HCT116 (cell line): ENCODE measurements at regions not wholly inside any gene's neighbourhood (a gene's known extent, or its start where the extent isn't known, plus 50 kb on each side); places are given as distances from the start of the nearest gene placed in this dataset.

Source experiments
- ATAC-seq: fragments of 200-7000 bp; cut with Tn5 transposase; 2 replicates; pipeline ENCODE4 v1.9.1; 2020; ENCODE audit warnings: mild to moderate bottlenecking, moderate library complexity
- BruUV-seq: library from RNA; stranded (reverse); fragments of 400-500 nt; replicated peaks from 2 replicates; lab custom pipeline; 2021; lab: Mats Ljungman, UMichigan
- CTCF ChIA-PET: fragments of 300-600 bp; sonication (Branson Sonifier 250); formaldehyde crosslinking; loops from one replicate; lab custom pipeline; 2021; ENCODE audit warnings: antibody characterized with exemption; lab: Charles Lee
- POLR2A ChIA-PET: fragments of 300-600, 350-600 bp; sonication (Branson Sonifier 250); formaldehyde crosslinking; loops from one replicate; lab custom pipeline; 2021; ENCODE audit warnings: antibody characterized with exemption; lab: Charles Lee
- RAD21 ChIA-PET, 2 experiments: fragments of 300-600 bp; sonication (Branson Sonifier 250); formaldehyde crosslinking; loops; one replicate each; lab custom pipeline; 2023; ENCODE audit warnings: low total read pairs in 2 of 2; ENCODE audit not compliant: uncharacterized antibody in 2 of 2, unreplicated experiment in 2 of 2, low non-redundant PET in 1 of 2; lab: Charles Lee
- DNase-seq: peaks from one replicate; pipeline ENCODE4 v3.0.0-alpha.2; 2010; ENCODE audit warnings: low read depth, low spot score
- H2AFZ ChIP-seq: fragments of 200-600 bp; shearing (Covaris generic), sonication (generic); 2 replicates; pipeline ENCODE4 v1.6.1; 2017; ENCODE audit warnings: low read depth, mixed run types, mixed read lengths, antibody characterized with exemption, low read length; ENCODE audit not compliant: poor library complexity, severe bottlenecking
- H3K27ac ChIP-seq: 2 replicates; pipeline ENCODE4 v1.5.1; 2012; ENCODE audit warnings: low read depth, low read length
- H3K27me3 ChIP-seq: fragments of 200-600 bp; sonication (generic); 2 replicates; pipeline ENCODE4 v1.6.1; 2016; ENCODE audit warnings: mixed run types, low read length, mixed read lengths; ENCODE audit not compliant: insufficient read depth
- H3K36me3 ChIP-seq, 2 experiments: fragments of 200-500 bp in 1 of 2; fragments of 200-600 bp in 1 of 2; sonication (Bioruptor generic) in 1 of 2; sonication (generic) in 1 of 2; 2 replicates each; pipeline versions ENCODE4 v1.5.1 to v1.6.1; 2014 to 2016; ENCODE audit warnings: low read length in 2 of 2, inconsistent platforms in 1 of 2, mixed read lengths in 1 of 2, mixed run types in 1 of 2; ENCODE audit not compliant: insufficient read depth in 2 of 2, control insufficient read depth in 1 of 2
- H3K4me1 ChIP-seq, 2 experiments: fragments of 200-600 bp in 1 of 2; sonication (generic) in 1 of 2; 2 replicates each; pipeline versions ENCODE4 v1.5.1 to v1.6.1; 2012 to 2017; ENCODE audit warnings: low read length in 2 of 2, inconsistent platforms in 1 of 2, mild to moderate bottlenecking in 1 of 2, mixed read lengths in 1 of 2, mixed run types in 1 of 2, moderate library complexity in 1 of 2; ENCODE audit not compliant: insufficient read depth in 2 of 2, control insufficient read depth in 1 of 2
- H3K4me2 ChIP-seq: fragments of 200-600 bp; sonication (generic); 2 replicates; pipeline ENCODE4 v1.6.1; 2017; ENCODE audit warnings: mixed run types, low read length, mixed read lengths
- H3K4me3 ChIP-seq, 2 experiments: fragments of 200-600 bp in 1 of 2; sonication (generic) in 1 of 2; replicated peaks in 1 of 2; 2 replicates each; pipeline ENCODE4 v1.5.1; 2011 to 2016; ENCODE audit warnings: low read length in 2 of 2, control low read depth in 1 of 2, low read depth in 1 of 2, mild to moderate bottlenecking in 1 of 2, mixed read lengths in 1 of 2, mixed run types in 1 of 2
- H3K79me2 ChIP-seq: fragments of 200-600 bp; sonication (generic); 2 replicates; pipeline ENCODE4 v1.6.1; 2017; ENCODE audit warnings: mild to moderate bottlenecking, mixed run types, low read length, moderate library complexity, mixed read lengths; ENCODE audit not compliant: insufficient read depth
- H3K9ac ChIP-seq: fragments of 200-600 bp; sonication (generic); 2 replicates; pipeline ENCODE4 v1.6.1; 2016; ENCODE audit warnings: low read length, mixed read lengths
- H3K9me2 ChIP-seq: fragments of 200-600 bp; sonication (generic), shearing (Covaris generic); 2 replicates; pipeline ENCODE4 v1.6.1; 2017; ENCODE audit warnings: mixed run types, mild to moderate bottlenecking, moderate library complexity; ENCODE audit not compliant: insufficient read depth
- H3K9me3 ChIP-seq, 2 experiments: fragments of 200-500 bp in 1 of 2; fragments of 200-600 bp in 1 of 2; sonication (Bioruptor generic) in 1 of 2; sonication (generic) in 1 of 2; 2 replicates each; pipeline ENCODE4 v1.6.1; 2014 to 2017; ENCODE audit warnings: low read length in 2 of 2, mixed read lengths in 2 of 2, inconsistent platforms in 1 of 2, low read depth in 1 of 2, mild to moderate bottlenecking in 1 of 2, mixed run types in 1 of 2, moderate library complexity in 1 of 2; ENCODE audit not compliant: control insufficient read depth in 1 of 2, insufficient read depth in 1 of 2
- H4K20me1 ChIP-seq: fragments of 200-600 bp; sonication (generic), shearing (Covaris generic); 2 replicates; pipeline ENCODE4 v1.6.1; 2017; ENCODE audit warnings: mixed run types, mild to moderate bottlenecking, moderate library complexity; ENCODE audit not compliant: insufficient read depth
- ATF3 ChIP-seq: IDR thresholded peaks from 2 replicates; pipeline ENCODE4 v1.6.1; 2012
- CBX3 ChIP-seq: IDR thresholded peaks from 2 replicates; pipeline ENCODE4 v1.6.1; 2012; ENCODE audit warnings: low read depth
- CEBPB ChIP-seq: IDR thresholded peaks from 2 replicates; pipeline ENCODE4 v1.6.1; 2012; ENCODE audit warnings: low read depth
- EGR1 ChIP-seq: IDR thresholded peaks from 2 replicates; pipeline ENCODE4 v1.6.1; 2012; ENCODE audit warnings: low read depth
- ELF1 ChIP-seq: IDR thresholded peaks from 2 replicates; pipeline ENCODE4 v1.6.1; 2012; ENCODE audit warnings: low read depth, borderline replicate concordance
- EZH2phosphoT487 ChIP-seq: fragments of 200-600 bp; IDR thresholded peaks from 2 replicates; pipeline ENCODE4 v1.6.1; 2018; ENCODE audit warnings: antibody characterized with exemption, borderline replicate concordance
- FOSL1 ChIP-seq: IDR thresholded peaks from 2 replicates; pipeline ENCODE4 v1.6.1; 2012; ENCODE audit warnings: low read depth
- JUND ChIP-seq: IDR thresholded peaks from 2 replicates; pipeline ENCODE4 v1.6.1; 2012
- MAX ChIP-seq: IDR thresholded peaks from 2 replicates; pipeline ENCODE4 v1.6.1; 2012
- POLR2AphosphoS5 ChIP-seq: IDR thresholded peaks from 2 replicates; pipeline ENCODE4 v1.6.1; 2011; ENCODE audit warnings: mild to moderate bottlenecking, low read depth, low read length, moderate library complexity
- RAD21 ChIP-seq: IDR thresholded peaks from 2 replicates; pipeline ENCODE4 v1.6.1; 2012; ENCODE audit warnings: low read depth, mild to moderate bottlenecking
- SP1 ChIP-seq: IDR thresholded peaks from 2 replicates; pipeline ENCODE4 v1.6.1; 2012; ENCODE audit warnings: low read depth
- TCF7L2 ChIP-seq: IDR thresholded peaks from 2 replicates; pipeline ENCODE4 v1.7.0; 2011; ENCODE audit warnings: borderline replicate concordance, inconsistent platforms; ENCODE audit not compliant: insufficient read depth, insufficient read length; ENCODE audit errors: extremely low read depth
- ZBTB33 ChIP-seq: IDR thresholded peaks from 2 replicates; pipeline ENCODE4 v1.6.1; 2011; ENCODE audit warnings: mild to moderate bottlenecking, low read length, moderate library complexity; ENCODE audit not compliant: insufficient replicate concordance; ENCODE audit errors: extremely low read depth
- ZNF274 ChIP-seq: fragments of 200-500 bp; sonication (Bioruptor generic); IDR thresholded peaks from 2 replicates; pipeline ENCODE4 v1.6.1; 2014; ENCODE audit warnings: mild to moderate bottlenecking, low read depth, low read length, inconsistent platforms
- intact Hi-C: fragments of 100-400 bp; cut with micrococcal nuclease; formaldehyde crosslinking; loops from 2 replicates; pipeline ENCODE4 v1.10.0; 2022

GRCh38 chr5:28254846-28255245 is 1216.5 kb upstream of the CDH9 start:
- no TSS peak for BruUV-seq

More at GRCh38 chr5:28254846-28255245, 1216.5 kb upstream of the CDH9 start:
- no peaks in the 10 kb centered on the region for H3K9me2 ChIP-seq
- H3K4me2 ChIP-seq = no peak overlapping the region
- no peaks in the 10 kb centered on the region for H4K20me1 ChIP-seq
- no peaks in the 10 kb centered on the region for H3K36me3 ChIP-seq
- CTCF ChIA-PET = no interaction called here
- H3K9me3 ChIP-seq = peaks cover 6 to 17% of the 10 kb centered on the region in 2 experiments; a peak in 2 of 4 replicates
- no peaks in the 10 kb centered on the region for H3K27me3 ChIP-seq
- no peak overlapping the region for H3K4me3 ChIP-seq
- no peak overlapping the region for H3K9ac ChIP-seq
- TF ChIP-seq SP1 = no peak
- no peak for TF ChIP-seq POLR2AphosphoS5
- TF ChIP-seq ZBTB33 = no peak
- TF ChIP-seq ZNF274 = no peak
- no peak for TF ChIP-seq RAD21
- no peak for TF ChIP-seq CBX3
- no peak for TF ChIP-seq TCF7L2
- no peak for TF ChIP-seq JUND
- TF ChIP-seq EGR1 = no peak
- no peak for TF ChIP-seq ELF1
- no peak for TF ChIP-seq EZH2phosphoT487
- TF ChIP-seq CEBPB = no peak
- TF ChIP-seq MAX = no peak
- no peak for TF ChIP-seq ATF3
- no peak for TF ChIP-seq FOSL1
- RAD21 ChIA-PET = no interaction called here
- no peak overlapping the region for H2AFZ ChIP-seq
- intact Hi-C loops = no loop called here
- no peak for DNase-seq
- no peak overlapping the region for H3K27ac ChIP-seq
- POLR2A ChIA-PET = no interaction called here
- H3K4me1 ChIP-seq = no peaks in the 10 kb centered on the region
- ATAC-seq = no peak
- H3K79me2 ChIP-seq = no peaks in the 10 kb centered on the region
